IMR-90 (cell line): ENCODE measurements at regions not wholly inside any gene's neighbourhood (a gene's known extent, or its start where the extent isn't known, plus 50 kb on each side); places are given as distances from the start of the nearest gene placed in this dataset.

Experiments
- ATAC-seq: fragments of 200-7000 bp; cut with Tn5 transposase; 2 replicates; pipeline ENCODE4 v1.9.1; 2020; ENCODE audit warnings: low read depth, mild to moderate bottlenecking, moderate library complexity
- BruUV-seq: library from RNA; stranded (reverse); fragments of 400-500 nt; replicated peaks from 2 replicates; lab custom pipeline; 2021; lab: Mats Ljungman, UMichigan
- CTCF ChIA-PET: fragments of 300-600 bp; formaldehyde crosslinking; extraction: SDS; loops from one replicate; lab custom pipeline; 2021; ENCODE audit warnings: antibody characterized with exemption; lab: Yijun Ruan, JAX
- POLR2A ChIA-PET: fragments of 300-600 bp; sonication (Branson Sonifier 250); formaldehyde crosslinking; loops from one replicate; lab custom pipeline; 2022; ENCODE audit warnings: antibody characterized with exemption; ENCODE audit not compliant: unreplicated experiment; lab: Charles Lee
- DNase-seq: peaks from one replicate; pipeline ENCODE4 v3.0.0; 2013
- H2AFZ ChIP-seq: replicated peaks from 2 replicates; pipeline ENCODE3; 2013; ENCODE audit warnings: low read length, mild to moderate bottlenecking; ENCODE audit not compliant: poor library complexity
- H2AK5ac ChIP-seq: 2 replicates; pipeline ENCODE4 v1.6.1; 2013; ENCODE audit warnings: low read depth, low read length, inconsistent platforms
- H2AK9ac ChIP-seq: replicated peaks from 2 replicates; pipeline ENCODE3; 2013; ENCODE audit warnings: mild to moderate bottlenecking, low read depth, low read length, moderate library complexity; ENCODE audit not compliant: poor library complexity
- H2BK120ac ChIP-seq: 2 replicates; pipeline ENCODE4 v1.6.1; 2013; ENCODE audit warnings: low read depth, low read length, inconsistent platforms
- H2BK15ac ChIP-seq: 3 replicates; pipeline ENCODE4 v1.6.1; 2013; ENCODE audit warnings: low read depth, low read length, inconsistent platforms
- H2BK20ac ChIP-seq: 2 replicates; pipeline ENCODE4 v1.6.1; 2013; ENCODE audit warnings: low read depth, mild to moderate bottlenecking, inconsistent platforms, low read length, moderate library complexity
- H2BK5ac ChIP-seq: 2 replicates; pipeline ENCODE4 v1.6.1; 2013; ENCODE audit warnings: mild to moderate bottlenecking, low read depth, low read length, inconsistent platforms; ENCODE audit not compliant: poor library complexity, severe bottlenecking
- H3K14ac ChIP-seq: replicated peaks from 2 replicates; pipeline ENCODE4 v1.6.1; 2013; ENCODE audit warnings: low read depth, low read length, inconsistent platforms
- H3K18ac ChIP-seq: 2 replicates; pipeline ENCODE4 v1.6.1; 2013; ENCODE audit warnings: low read depth, low read length, control low read depth
- H3K23ac ChIP-seq: 2 replicates; pipeline ENCODE4 v1.6.1; 2013; ENCODE audit warnings: low read depth, low read length, inconsistent platforms
- H3K27ac ChIP-seq: 2 replicates; pipeline ENCODE4 v1.5.1; 2013; ENCODE audit warnings: mild to moderate bottlenecking, control low read depth, low read length; ENCODE audit not compliant: insufficient read depth
- H3K27me3 ChIP-seq: 2 replicates; pipeline ENCODE4 v1.6.1; 2013; ENCODE audit warnings: low read length; ENCODE audit not compliant: control insufficient read depth, insufficient read depth
- H3K36me3 ChIP-seq: 2 replicates; pipeline ENCODE4 v1.6.1; 2013; ENCODE audit warnings: low read length, mixed read lengths; ENCODE audit not compliant: control insufficient read depth, insufficient read depth
- H3K4ac ChIP-seq: 2 replicates; pipeline ENCODE4 v1.6.1; 2013; ENCODE audit warnings: low read depth, low read length, inconsistent platforms
- H3K4me1 ChIP-seq: 2 replicates; pipeline ENCODE4 v1.6.1; 2013; ENCODE audit warnings: low read length, mixed read lengths; ENCODE audit not compliant: control insufficient read depth, insufficient read depth
- H3K4me2 ChIP-seq: 2 replicates; pipeline ENCODE4 v1.6.1; 2013; ENCODE audit warnings: low read depth, mild to moderate bottlenecking, control low read depth, low read length, moderate library complexity
- H3K4me3 ChIP-seq: 2 replicates; pipeline ENCODE4 v1.5.1; 2013; ENCODE audit warnings: low read depth, mild to moderate bottlenecking, control low read depth, low read length, moderate library complexity; ENCODE audit not compliant: insufficient read depth
- H3K56ac ChIP-seq: 2 replicates; pipeline ENCODE4 v1.6.1; 2013; ENCODE audit warnings: low read length, inconsistent platforms; ENCODE audit not compliant: insufficient read depth; ENCODE audit errors: extremely low read depth
- H3K79me1 ChIP-seq, 2 experiments: 2 replicates each; pipeline ENCODE4 v1.6.1; 2013; ENCODE audit warnings: low read length in 2 of 2, inconsistent platforms in 1 of 2, low read depth in 1 of 2
- H3K9ac ChIP-seq: 2 replicates; pipeline ENCODE4 v1.6.1; 2013; ENCODE audit warnings: low read depth, low read length, control low read depth
- H3K9me1 ChIP-seq: 2 replicates; pipeline ENCODE4 v1.6.1; 2013; ENCODE audit warnings: low read length, inconsistent platforms; ENCODE audit not compliant: insufficient read depth
- H3K9me3 ChIP-seq: 2 replicates; pipeline ENCODE4 v1.6.1; 2013; ENCODE audit warnings: low read length; ENCODE audit not compliant: control insufficient read depth, insufficient read depth
- H4K20me1 ChIP-seq: 2 replicates; pipeline ENCODE4 v1.6.1; 2013; ENCODE audit warnings: low read length, inconsistent platforms; ENCODE audit not compliant: insufficient read depth
- H4K5ac ChIP-seq: 2 replicates; pipeline ENCODE4 v1.6.1; 2013; ENCODE audit warnings: mild to moderate bottlenecking, low read depth, low read length, control low read depth
- H4K8ac ChIP-seq, 2 experiments: 2 replicates each; pipeline ENCODE4 v1.6.1; 2013; ENCODE audit warnings: low read depth in 2 of 2, low read length in 2 of 2, control low read depth in 1 of 2, inconsistent platforms in 1 of 2
- H4K91ac ChIP-seq: 2 replicates; pipeline ENCODE4 v1.6.1; 2013; ENCODE audit warnings: low read depth, low read length, inconsistent platforms; ENCODE audit not compliant: insufficient read depth
- CEBPB ChIP-seq: IDR thresholded peaks from 2 replicates; pipeline ENCODE4 v1.6.1; 2012; ENCODE audit warnings: low read depth, low read length, improper control_type of control experiment
- CHD1 ChIP-seq: IDR thresholded peaks from 2 replicates; pipeline ENCODE4 v1.6.1; 2012; ENCODE audit warnings: low read depth, low read length, improper control_type of control experiment
- MXI1 ChIP-seq: IDR thresholded peaks from 2 replicates; pipeline ENCODE4 v1.6.1; 2012; ENCODE audit warnings: low read depth, mild to moderate bottlenecking, low read length, moderate library complexity, borderline replicate concordance
- RCOR1 ChIP-seq: IDR thresholded peaks from 2 replicates; pipeline ENCODE4 v1.6.1; 2012; ENCODE audit warnings: mild to moderate bottlenecking, low read length, improper control_type of control experiment; ENCODE audit not compliant: insufficient replicate concordance
- WGBS, 2 experiments: methylation state at CpG; one replicate each; pipeline versions ENCODE4 v1.1.5 to v1.1.7; 2013; ENCODE audit warnings: missing lambda C conversion rate in 2 of 2; ENCODE audit not compliant: insufficient read length in 1 of 2; ENCODE audit errors: extremely low coverage in 2 of 2; 5-methylcytosine and 5-hydroxymethylcytosine counted together
- dilution Hi-C: fragments of 300-500 bp; cut with HindIII; formaldehyde crosslinking; loops from one replicate; pipeline ENCODE4 v1.14.3; 2018; ENCODE audit warnings: low sequenced_read_pairs; ENCODE audit not compliant: unreplicated experiment
- in situ Hi-C: fragments of 300-500 bp; cut with MboI; formaldehyde crosslinking; loops from 3 replicates; pipeline ENCODE4 v1.14.3; 2019; ENCODE audit warnings: low sequenced_read_pairs, inconsistent platforms, mixed read lengths
- intact Hi-C: fragments of 100-400 bp; cut with micrococcal nuclease; formaldehyde crosslinking; loops from 2 replicates; pipeline ENCODE4 v1.10.0; 2022
- TF ChIP-seq, protein P1 (sequence below): fragments of 150-350 bp; IDR thresholded peaks from 2 replicates; pipeline ENCODE4 v1.6.1; 2016; ENCODE audit warnings: low read depth, mild to moderate bottlenecking, low read length, moderate library complexity, borderline replicate concordance
- TF ChIP-seq, protein P2 (sequence below): conservative IDR thresholded peaks from 2 replicates; pipeline ENCODE4 v1.5.1; 2012; ENCODE audit warnings: mild to moderate bottlenecking, low read depth, low read length, improper control_type of control experiment

DNA sequence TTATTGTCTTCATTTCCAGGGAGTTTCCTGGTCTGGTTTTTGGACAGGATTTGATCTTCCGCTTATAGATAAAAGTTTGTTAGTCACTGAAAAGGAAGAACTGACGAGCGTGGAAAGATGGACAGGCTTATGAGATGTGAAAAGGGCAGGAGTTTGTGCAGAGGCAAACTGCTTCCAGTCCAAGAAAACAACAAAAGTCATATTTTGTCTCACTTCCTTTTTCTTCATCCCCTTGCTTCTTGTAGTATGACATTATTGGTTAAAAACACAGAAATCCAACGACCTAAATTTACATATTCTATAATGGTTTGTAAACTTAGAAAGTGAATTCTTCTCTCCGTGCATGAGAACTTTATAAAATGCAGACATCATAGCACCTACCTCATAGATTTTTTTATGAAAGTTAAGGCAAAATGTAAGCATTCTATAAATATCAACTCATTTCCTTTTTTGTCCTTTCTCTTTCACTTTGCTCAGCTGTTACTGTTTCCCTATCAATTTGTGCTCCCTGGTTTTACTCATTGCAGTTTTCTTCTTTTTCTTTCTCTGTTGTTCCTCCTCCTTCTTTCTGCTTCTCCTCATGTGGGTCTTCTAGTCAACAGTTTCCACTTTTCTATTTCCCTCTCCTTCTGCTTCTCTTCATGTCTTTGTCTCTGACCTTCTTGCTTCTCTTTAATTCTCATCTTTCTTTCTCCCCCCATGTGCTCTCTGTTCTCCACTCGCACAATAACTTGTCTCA, 370.2 kb downstream of the ARL4A start:
- Histone ChIP-seq H3K4ac (peak overlapping the region; percentile 82; the same call in 1 of the 2 replicates), H3K9me3 (no peaks in the 10 kb centered on the region), H3K27ac (no peak overlapping the region; the same call in 1 of the 2 replicates), H4K91ac (peak overlapping the region; percentile 74), H3K27me3 (no peaks in the 10 kb centered on the region), H2BK20ac (peak overlapping the region; percentile 90), H3K79me1 (no peaks in the 10 kb centered on the region), H2AK5ac (no peak overlapping the region), H3K36me3 (no peaks in the 10 kb centered on the region), H3K23ac (no peak overlapping the region; the same call in 1 of the 2 replicates), H4K5ac (peak overlapping the region; percentile 97), H2AK9ac (no peak overlapping the region), H3K4me2 (peak overlapping the region; percentile 88), H3K9me1 (no peaks in the 10 kb centered on the region), H4K20me1 (no peaks in the 10 kb centered on the region), H3K56ac (no peak overlapping the region), H3K18ac (peak overlapping the region; percentile 98), H2BK5ac (peak overlapping the region; percentile 69), H2BK15ac (peak overlapping the region; percentile 81; the same call in 2 of the 3 replicates), H2AFZ (peak overlapping the region; percentile 75), H3K4me1 (peaks cover 4% of the 10 kb centered on the region; the same call in 1 of the 2 replicates), H3K9ac (no peak overlapping the region), H3K4me3 (no peak overlapping the region), H4K8ac (peak overlapping the region; percentile 86 to 89), H3K14ac (peak overlapping the region; percentile 81), H2BK120ac (peak overlapping the region; percentile 88)
- TF ChIP-seq, protein P1, sequence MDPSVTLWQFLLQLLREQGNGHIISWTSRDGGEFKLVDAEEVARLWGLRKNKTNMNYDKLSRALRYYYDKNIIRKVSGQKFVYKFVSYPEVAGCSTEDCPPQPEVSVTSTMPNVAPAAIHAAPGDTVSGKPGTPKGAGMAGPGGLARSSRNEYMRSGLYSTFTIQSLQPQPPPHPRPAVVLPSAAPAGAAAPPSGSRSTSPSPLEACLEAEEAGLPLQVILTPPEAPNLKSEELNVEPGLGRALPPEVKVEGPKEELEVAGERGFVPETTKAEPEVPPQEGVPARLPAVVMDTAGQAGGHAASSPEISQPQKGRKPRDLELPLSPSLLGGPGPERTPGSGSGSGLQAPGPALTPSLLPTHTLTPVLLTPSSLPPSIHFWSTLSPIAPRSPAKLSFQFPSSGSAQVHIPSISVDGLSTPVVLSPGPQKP: no peak
- TF ChIP-seq CEBPB (no peak), MXI1 (no peak), CHD1 (no peak), RCOR1 (no peak)
- TF ChIP-seq, protein P2, sequence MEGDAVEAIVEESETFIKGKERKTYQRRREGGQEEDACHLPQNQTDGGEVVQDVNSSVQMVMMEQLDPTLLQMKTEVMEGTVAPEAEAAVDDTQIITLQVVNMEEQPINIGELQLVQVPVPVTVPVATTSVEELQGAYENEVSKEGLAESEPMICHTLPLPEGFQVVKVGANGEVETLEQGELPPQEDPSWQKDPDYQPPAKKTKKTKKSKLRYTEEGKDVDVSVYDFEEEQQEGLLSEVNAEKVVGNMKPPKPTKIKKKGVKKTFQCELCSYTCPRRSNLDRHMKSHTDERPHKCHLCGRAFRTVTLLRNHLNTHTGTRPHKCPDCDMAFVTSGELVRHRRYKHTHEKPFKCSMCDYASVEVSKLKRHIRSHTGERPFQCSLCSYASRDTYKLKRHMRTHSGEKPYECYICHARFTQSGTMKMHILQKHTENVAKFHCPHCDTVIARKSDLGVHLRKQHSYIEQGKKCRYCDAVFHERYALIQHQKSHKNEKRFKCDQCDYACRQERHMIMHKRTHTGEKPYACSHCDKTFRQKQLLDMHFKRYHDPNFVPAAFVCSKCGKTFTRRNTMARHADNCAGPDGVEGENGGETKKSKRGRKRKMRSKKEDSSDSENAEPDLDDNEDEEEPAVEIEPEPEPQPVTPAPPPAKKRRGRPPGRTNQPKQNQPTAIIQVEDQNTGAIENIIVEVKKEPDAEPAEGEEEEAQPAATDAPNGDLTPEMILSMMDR: no peak
- in situ Hi-C loops (no loop called here), intact Hi-C loops (no loop called here), dilution Hi-C loops (no loop called here)
- DNase-seq: no peak
- no TSS peak for BruUV-seq
- no CpG with 5 or more reads among the region's 6 CpGs for WGBS, 2 experiments
- ChIA-PET POLR2A (no interaction called here), CTCF (no interaction called here)
- no peak; the same call in 1 of the 2 replicates for ATAC-seq
